Nephron (organoid): ENCODE measurements at regions not wholly inside any gene's neighbourhood (a gene's known extent, or its start where the extent isn't known, plus 50 kb on each side); places are given as distances from the start of the nearest gene placed in this dataset.

Experiments
- H3K27ac Mint-ChIP-seq, 3 experiments: 2 replicates each; pipeline ENCODE4 v1.8.0; 2020; ENCODE audit warnings: mixed read lengths in 3 of 3, mild to moderate bottlenecking in 2 of 3, moderate library complexity in 1 of 3
- H3K27me3 Mint-ChIP-seq: 2 replicates; pipeline ENCODE4 v1.8.0; 2021; ENCODE audit warnings: low read depth, mild to moderate bottlenecking, moderate library complexity, mixed read lengths
- H3K36me3 Mint-ChIP-seq: 2 replicates; pipeline ENCODE4 v1.8.0; 2020; ENCODE audit warnings: low read depth, mixed read lengths
- H3K4me1 Mint-ChIP-seq: 2 replicates; pipeline ENCODE4 v1.8.0; 2020; ENCODE audit warnings: mixed read lengths
- H3K4me3 Mint-ChIP-seq, 3 experiments: 2 replicates each; pipeline ENCODE4 v1.8.0; 2020; ENCODE audit warnings: mild to moderate bottlenecking in 3 of 3, mixed read lengths in 3 of 3, moderate library complexity in 2 of 3
- H3K9me3 Mint-ChIP-seq: 2 replicates; pipeline ENCODE4 v1.8.0; 2020; ENCODE audit warnings: mixed read lengths
- TF ChIP-seq, protein P1 (sequence below), 3 experiments: fragments of 200-600 bp; sonication (generic); IDR thresholded peaks; one replicate each; pipeline ENCODE4 v1.5.0; 2021; ENCODE audit warnings: antibody characterized with exemption in 3 of 3; ENCODE audit not compliant: unreplicated experiment in 3 of 3

DNA sequence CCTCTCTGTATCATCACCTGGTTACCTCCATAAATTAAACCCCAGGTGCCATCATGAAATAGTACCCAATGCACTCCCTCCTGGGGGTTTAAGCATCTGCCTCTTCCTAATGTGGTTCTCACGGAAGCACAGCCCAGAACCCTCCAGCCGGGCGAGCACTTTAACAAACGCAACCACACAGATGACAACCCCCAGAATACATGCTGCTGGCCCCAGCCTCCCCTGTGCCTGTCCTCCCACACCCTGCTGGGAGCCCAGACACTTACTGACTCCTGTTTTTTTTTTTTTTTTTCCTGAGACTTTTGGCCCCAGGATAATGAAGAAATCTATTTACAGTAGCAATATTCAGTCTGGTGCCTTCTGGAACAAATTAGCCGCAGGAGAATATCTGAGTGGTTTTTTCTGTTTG lies 50.0 kb upstream of the COL5A1 start:
- Mint-ChIP-seq H3K27me3 (no peaks in the 10 kb centered on the region), H3K9me3 (peaks cover 3% of the 10 kb centered on the region), H3K4me3 (peak overlapping the region in 1 of 3 experiments; percentile 6), H3K4me1 (peaks cover 27% of the 10 kb centered on the region), H3K27ac (peak overlapping the region; percentile 13 to 91 (median 55)), H3K36me3 (no peaks in the 10 kb centered on the region)
- TF ChIP-seq, protein P1, sequence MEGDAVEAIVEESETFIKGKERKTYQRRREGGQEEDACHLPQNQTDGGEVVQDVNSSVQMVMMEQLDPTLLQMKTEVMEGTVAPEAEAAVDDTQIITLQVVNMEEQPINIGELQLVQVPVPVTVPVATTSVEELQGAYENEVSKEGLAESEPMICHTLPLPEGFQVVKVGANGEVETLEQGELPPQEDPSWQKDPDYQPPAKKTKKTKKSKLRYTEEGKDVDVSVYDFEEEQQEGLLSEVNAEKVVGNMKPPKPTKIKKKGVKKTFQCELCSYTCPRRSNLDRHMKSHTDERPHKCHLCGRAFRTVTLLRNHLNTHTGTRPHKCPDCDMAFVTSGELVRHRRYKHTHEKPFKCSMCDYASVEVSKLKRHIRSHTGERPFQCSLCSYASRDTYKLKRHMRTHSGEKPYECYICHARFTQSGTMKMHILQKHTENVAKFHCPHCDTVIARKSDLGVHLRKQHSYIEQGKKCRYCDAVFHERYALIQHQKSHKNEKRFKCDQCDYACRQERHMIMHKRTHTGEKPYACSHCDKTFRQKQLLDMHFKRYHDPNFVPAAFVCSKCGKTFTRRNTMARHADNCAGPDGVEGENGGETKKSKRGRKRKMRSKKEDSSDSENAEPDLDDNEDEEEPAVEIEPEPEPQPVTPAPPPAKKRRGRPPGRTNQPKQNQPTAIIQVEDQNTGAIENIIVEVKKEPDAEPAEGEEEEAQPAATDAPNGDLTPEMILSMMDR (IDR thresholded peaks at IDR 0.05; ENCODE audit: unreplicated experiment in 3 of 3): no peak
